GM12878 (cell line): ENCODE measurements at regions not wholly inside any gene's neighbourhood (a gene's known extent, or its start where the extent isn't known, plus 50 kb on each side); places are given as distances from the start of the nearest gene placed in this dataset.
A peak's percentile ranks its signal among the peaks of the same experiment; 100 is the strongest.

Experiments used
- ATAC-seq: fragments of 200-7000 bp; cut with Tn5 transposase; 3 replicates; pipeline ENCODE4 v1.9.1; 2020; ENCODE audit warnings: mild to moderate bottlenecking, moderate library complexity
- BruUV-seq: library from RNA; stranded (reverse); fragments of 400-500 nt; replicated peaks from 2 replicates; lab custom pipeline; 2021; lab: Mats Ljungman, UMichigan
- CTCF ChIA-PET: fragments of 300-600 bp; sonication (Branson Sonifier 250); formaldehyde crosslinking; extraction: SDS; loops from one replicate; lab custom pipeline; 2021; ENCODE audit warnings: inconsistent platforms; lab: Yijun Ruan, JAX
- POLR2A ChIA-PET: fragments of 350-600 bp; formaldehyde crosslinking; extraction: SDS; loops from one replicate; lab custom pipeline; 2021; ENCODE audit warnings: inconsistent platforms; lab: Charles Lee
- RAD21 ChIA-PET: fragments of 300-600 bp; sonication (Branson Sonifier 250); formaldehyde crosslinking; loops from one replicate; lab custom pipeline; 2023; ENCODE audit warnings: antibody characterized with exemption; ENCODE audit not compliant: unreplicated experiment; lab: Charles Lee
- SMC1A ChIA-PET: fragments of 300-600 bp; sonication (Branson Sonifier 250); formaldehyde crosslinking; loops from one replicate; lab custom pipeline; 2023; ENCODE audit not compliant: unreplicated experiment, uncharacterized antibody; lab: Charles Lee
- DNase-seq: peaks from one replicate; pipeline ENCODE4 v3.0.0-alpha.2; 2011; ENCODE audit warnings: low read depth, low spot score
- FAIRE-seq: peaks from 3 replicates; lab custom pipeline; 2011; peaks lifted over from hg19 to GRCh38; lab: Jason Lieb, UNC
- H2AFZ ChIP-seq: 2 replicates; pipeline ENCODE4 v1.6.0; 2011; ENCODE audit warnings: low read depth, low read length, control low read depth; ENCODE audit not compliant: control insufficient read depth
- H3K27ac ChIP-seq: 2 replicates; pipeline ENCODE4 v1.5.1; 2011; ENCODE audit warnings: control low read depth; ENCODE audit not compliant: control insufficient read depth, insufficient read depth
- H3K27me3 ChIP-seq, 2 experiments: replicated peaks in 1 of 2; 2 replicates each; pipeline versions ENCODE4 v1.6.0 to v1.6.1; 2011; ENCODE audit warnings: low read length in 1 of 2; ENCODE audit not compliant: control insufficient read depth in 2 of 2, insufficient read depth in 2 of 2
- H3K36me3 ChIP-seq, 2 experiments: 2 replicates each; pipeline ENCODE4 v1.5.1; 2011; ENCODE audit warnings: low read length in 1 of 2; ENCODE audit not compliant: control insufficient read depth in 2 of 2, insufficient read depth in 2 of 2
- H3K4me1 ChIP-seq: 2 replicates; pipeline ENCODE4 v1.6.1; 2011; ENCODE audit warnings: mild to moderate bottlenecking, low read length, moderate library complexity, mixed read lengths; ENCODE audit not compliant: control insufficient read depth, insufficient read depth
- H3K4me2 ChIP-seq: 2 replicates; pipeline ENCODE4 v1.6.0; 2011; ENCODE audit warnings: control low read depth; ENCODE audit not compliant: control insufficient read depth, insufficient read depth
- H3K4me3 ChIP-seq: fragments of 200-600 bp; sonication (generic); 2 replicates; pipeline ENCODE4 v1.5.1; 2016
- H3K79me2 ChIP-seq: 2 replicates; pipeline ENCODE4 v1.6.0; 2011; ENCODE audit warnings: low read length; ENCODE audit not compliant: control insufficient read depth, insufficient read depth
- H3K9ac ChIP-seq: 2 replicates; pipeline ENCODE4 v1.8.0; 2011; ENCODE audit warnings: low read length, control low read depth, mixed read lengths; ENCODE audit not compliant: control insufficient read depth, insufficient read depth
- H3K9me3 ChIP-seq: replicated peaks from 3 replicates; pipeline ENCODE4 v1.5.1; 2011; ENCODE audit warnings: mild to moderate bottlenecking, low read length; ENCODE audit not compliant: control insufficient read depth, insufficient read depth
- H4K20me1 ChIP-seq: 2 replicates; pipeline ENCODE4 v1.6.0; 2011; ENCODE audit not compliant: control insufficient read depth, insufficient read depth
- MYB ChIP-seq: fragments of 150-350 bp; IDR thresholded peaks from 2 replicates; pipeline ENCODE4 v1.6.1; 2014; ENCODE audit warnings: mild to moderate bottlenecking, low read depth, low read length, borderline replicate concordance
- POU2F2 ChIP-seq: IDR thresholded peaks from 3 replicates; pipeline ENCODE4 v1.6.1; 2011; ENCODE audit warnings: low read depth, mild to moderate bottlenecking, low read length, borderline replicate concordance
- SUPT20H ChIP-seq: IDR thresholded peaks from 2 replicates; pipeline ENCODE4 v1.6.1; 2011; ENCODE audit warnings: low read depth, mild to moderate bottlenecking, low read length, moderate library complexity, borderline replicate concordance; ENCODE audit not compliant: control insufficient read depth
- USF2 ChIP-seq: IDR thresholded peaks from 2 replicates; pipeline ENCODE4 v1.6.1; 2011; ENCODE audit warnings: low read depth, low read length, improper control_type of control experiment, borderline replicate concordance
- WGBS: methylation state at CpG from one replicate; pipeline ENCODE4 v1.1.6; 2016; ENCODE audit warnings: low lambda C conversion rate; ENCODE audit not compliant: insufficient replicate concordance, insufficient coverage; ENCODE audit errors: missing lambda C conversion rate; 5-methylcytosine and 5-hydroxymethylcytosine counted together
- in situ Hi-C: fragments of 300-500 bp; cut with MboI; formaldehyde crosslinking; loops from 9 replicates; pipeline ENCODE4 v1.14.3; 2018; ENCODE audit warnings: mixed read lengths
- intact Hi-C: fragments of 100-400 bp; cut with micrococcal nuclease; formaldehyde crosslinking; loops from one replicate; pipeline ENCODE4 v1.14.2; 2022; ENCODE audit not compliant: unreplicated experiment
- TF ChIP-seq, protein P1 (sequence below): IDR thresholded peaks from 2 replicates; pipeline ENCODE4 v1.6.1; 2012; ENCODE audit warnings: low read depth, low read length, improper control_type of control experiment
- TF ChIP-seq, protein P2 (sequence below): fragments of 450-650 bp; IDR thresholded peaks from 2 replicates; pipeline ENCODE4 v1.6.1; 2017; ENCODE audit warnings: mild to moderate bottlenecking, moderate library complexity

GRCh38 chr2:75788902-75789301 is 78.2 kb upstream of the GCFC2 start:
- H3K9me3 ChIP-seq, result no peaks in the 10 kb centered on the region
- TF ChIP-seq SUPT20H, result no peak
- TF ChIP-seq, protein P1, sequence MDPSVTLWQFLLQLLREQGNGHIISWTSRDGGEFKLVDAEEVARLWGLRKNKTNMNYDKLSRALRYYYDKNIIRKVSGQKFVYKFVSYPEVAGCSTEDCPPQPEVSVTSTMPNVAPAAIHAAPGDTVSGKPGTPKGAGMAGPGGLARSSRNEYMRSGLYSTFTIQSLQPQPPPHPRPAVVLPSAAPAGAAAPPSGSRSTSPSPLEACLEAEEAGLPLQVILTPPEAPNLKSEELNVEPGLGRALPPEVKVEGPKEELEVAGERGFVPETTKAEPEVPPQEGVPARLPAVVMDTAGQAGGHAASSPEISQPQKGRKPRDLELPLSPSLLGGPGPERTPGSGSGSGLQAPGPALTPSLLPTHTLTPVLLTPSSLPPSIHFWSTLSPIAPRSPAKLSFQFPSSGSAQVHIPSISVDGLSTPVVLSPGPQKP, result no peak
- TF ChIP-seq, protein P2, sequence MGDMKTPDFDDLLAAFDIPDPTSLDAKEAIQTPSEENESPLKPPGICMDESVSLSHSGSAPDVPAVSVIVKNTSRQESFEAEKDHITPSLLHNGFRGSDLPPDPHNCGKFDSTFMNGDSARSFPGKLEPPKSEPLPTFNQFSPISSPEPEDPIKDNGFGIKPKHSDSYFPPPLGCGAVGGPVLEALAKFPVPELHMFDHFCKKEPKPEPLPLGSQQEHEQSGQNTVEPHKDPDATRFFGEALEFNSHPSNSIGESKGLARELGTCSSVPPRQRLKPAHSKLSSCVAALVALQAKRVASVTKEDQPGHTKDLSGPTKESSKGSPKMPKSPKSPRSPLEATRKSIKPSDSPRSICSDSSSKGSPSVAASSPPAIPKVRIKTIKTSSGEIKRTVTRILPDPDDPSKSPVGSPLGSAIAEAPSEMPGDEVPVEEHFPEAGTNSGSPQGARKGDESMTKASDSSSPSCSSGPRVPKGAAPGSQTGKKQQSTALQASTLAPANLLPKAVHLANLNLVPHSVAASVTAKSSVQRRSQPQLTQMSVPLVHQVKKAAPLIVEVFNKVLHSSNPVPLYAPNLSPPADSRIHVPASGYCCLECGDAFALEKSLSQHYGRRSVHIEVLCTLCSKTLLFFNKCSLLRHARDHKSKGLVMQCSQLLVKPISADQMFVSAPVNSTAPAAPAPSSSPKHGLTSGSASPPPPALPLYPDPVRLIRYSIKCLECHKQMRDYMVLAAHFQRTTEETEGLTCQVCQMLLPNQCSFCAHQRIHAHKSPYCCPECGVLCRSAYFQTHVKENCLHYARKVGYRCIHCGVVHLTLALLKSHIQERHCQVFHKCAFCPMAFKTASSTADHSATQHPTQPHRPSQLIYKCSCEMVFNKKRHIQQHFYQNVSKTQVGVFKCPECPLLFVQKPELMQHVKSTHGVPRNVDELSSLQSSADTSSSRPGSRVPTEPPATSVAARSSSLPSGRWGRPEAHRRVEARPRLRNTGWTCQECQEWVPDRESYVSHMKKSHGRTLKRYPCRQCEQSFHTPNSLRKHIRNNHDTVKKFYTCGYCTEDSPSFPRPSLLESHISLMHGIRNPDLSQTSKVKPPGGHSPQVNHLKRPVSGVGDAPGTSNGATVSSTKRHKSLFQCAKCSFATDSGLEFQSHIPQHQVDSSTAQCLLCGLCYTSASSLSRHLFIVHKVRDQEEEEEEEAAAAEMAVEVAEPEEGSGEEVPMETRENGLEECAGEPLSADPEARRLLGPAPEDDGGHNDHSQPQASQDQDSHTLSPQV, result no peak
- no peak for TF ChIP-seq MYB
- TF ChIP-seq POU2F2, result no peak
- TF ChIP-seq USF2, result no peak
- peaks cover 14% of the 10 kb centered on the region for H3K4me1 ChIP-seq
- no peaks in the 10 kb centered on the region for H3K27me3 ChIP-seq
- CTCF ChIA-PET, result interaction anchor here (0.6 to 1.8 kb wide), 6 partner anchors 9 to 1929 kb away, joined by 3 to 11 read pairs (median 4); no protein-coding TSS in a partner anchor
- no peaks in the 10 kb centered on the region for H4K20me1 ChIP-seq
- H3K4me2 ChIP-seq, result no peak overlapping the region
- no peaks in the 10 kb centered on the region for H3K79me2 ChIP-seq
- 100% methylated on average over 1 of the region's 1 CpG for WGBS
- FAIRE-seq (no peak), DNase-seq (no peak), ATAC-seq (0 out of 3 replicates have a peak, but pooled peaks have one; percentile 15)
- no peak overlapping the region for H3K9ac ChIP-seq
- H3K36me3 ChIP-seq, result no peaks in the 10 kb centered on the region
- no TSS peak for BruUV-seq
- H3K4me3 ChIP-seq, result no peak overlapping the region
- H3K27ac ChIP-seq, result no peak overlapping the region
- intact Hi-C loops (loop anchor here (2.0 to 10.0 kb wide), 3 partner anchors 148 to 673 kb away; no protein-coding TSS in a partner anchor), in situ Hi-C loops (loop anchor here (5.0 kb wide), 1 partner anchor 808 kb away; no protein-coding TSS in a partner anchor)
- H2AFZ ChIP-seq, result peak overlapping the region; percentile 7; the same call in 1 of the 2 replicates
- SMC1A ChIA-PET, result interaction anchor here (0.6 to 1.3 kb wide), 4 partner anchors 11 to 810 kb away, joined by 3 to 4 read pairs (median 3); no protein-coding TSS in a partner anchor
- POLR2A ChIA-PET, result no interaction called here
- RAD21 ChIA-PET, result interaction anchor here (1.0 to 1.9 kb wide), 4 partner anchors 11 to 811 kb away, joined by 3 to 6 read pairs (median 4); no protein-coding TSS in a partner anchor
